HK-2 (cell line): ENCODE measurements at regions not wholly inside any gene's neighbourhood (a gene's known extent, or its start where the extent isn't known, plus 50 kb on each side); places are given as distances from the start of the nearest gene placed in this dataset.

Experiments used
- DNase-seq: peaks from one replicate; pipeline ENCODE4 v3.0.0-alpha.2; 2018; ENCODE audit not compliant: unreplicated experiment

GRCh38 chr3:1551741-1552140 is 458.9 kb downstream of the CNTN6 start:
- DNase-seq, result no peak

- no peak for DNase-seq
These were observed 460.0 kb downstream of the CNTN6 start for GRCh38 chr3:1552831-1553230.

GRCh38 chr3:1561427-1561826 is 468.6 kb downstream of the CNTN6 start:
- no peak for DNase-seq

- no peak for DNase-seq
These were observed 478.9 kb downstream of the CNTN6 start for GRCh38 chr3:1571736-1572135.

GRCh38 chr3:1576047-1576446 is 483.2 kb downstream of the CNTN6 start:
- DNase-seq, result no peak

- no peak for DNase-seq
These were observed 485.4 kb downstream of the CNTN6 start for GRCh38 chr3:1578124-1578806.

GRCh38 chr3:1583044-1583443 is 490.2 kb downstream of the CNTN6 start:
- DNase-seq, result no peak

- DNase-seq, result no peak
These were observed 494.6 kb downstream of the CNTN6 start for GRCh38 chr3:1587426-1587825.

GRCh38 chr3:1591327-1592028 is 498.7 kb downstream of the CNTN6 start:
- no peak for DNase-seq

GRCh38 chr3:1594940-1595339 is 502.1 kb downstream of the CNTN6 start:
- no peak for DNase-seq

- DNase-seq, result no peak
These were observed 498.5 kb upstream of the CNTN4 start for GRCh38 chr3:1600206-1600605.

- no peak for DNase-seq
These were observed 497.8 kb upstream of the CNTN4 start for GRCh38 chr3:1600700-1601418.

- no peak for DNase-seq
These were observed 489.2 kb upstream of the CNTN4 start for GRCh38 chr3:1609416-1609815.

- no peak for DNase-seq
These were observed 486.8 kb upstream of the CNTN4 start for GRCh38 chr3:1611824-1612223.

GRCh38 chr3:1613962-1614361 is 484.7 kb upstream of the CNTN4 start:
- no peak for DNase-seq

- DNase-seq, result no peak
These were observed 481.9 kb upstream of the CNTN4 start for GRCh38 chr3:1616744-1617143.

GRCh38 chr3:1623896-1624295 is 474.8 kb upstream of the CNTN4 start:
- no peak for DNase-seq

GRCh38 chr3:1632128-1632527 is 466.5 kb upstream of the CNTN4 start:
- DNase-seq, result no peak

GRCh38 chr3:1661839-1662238 is 436.8 kb upstream of the CNTN4 start:
- DNase-seq, result no peak

GRCh38 chr3:1664266-1664665 is 434.4 kb upstream of the CNTN4 start:
- no peak for DNase-seq

- no peak for DNase-seq
These were observed 431.8 kb upstream of the CNTN4 start for GRCh38 chr3:1666865-1667264.

- DNase-seq, result no peak
These were observed 421.0 kb upstream of the CNTN4 start for GRCh38 chr3:1677576-1678156.

GRCh38 chr3:1692428-1692827 is 406.2 kb upstream of the CNTN4 start:
- no peak for DNase-seq
